ENCODE measurements at regions not wholly inside any gene's neighbourhood (a gene's known extent, or its start where the extent isn't known, plus 50 kb on each side); places are given as distances from the start of the nearest gene placed in this dataset.
"Not testable (repeated sequence)": the region's sequence is repeated elsewhere in the genome, so short reads cannot be mapped to it uniquely, and the experiment has no call there.

DNA sequence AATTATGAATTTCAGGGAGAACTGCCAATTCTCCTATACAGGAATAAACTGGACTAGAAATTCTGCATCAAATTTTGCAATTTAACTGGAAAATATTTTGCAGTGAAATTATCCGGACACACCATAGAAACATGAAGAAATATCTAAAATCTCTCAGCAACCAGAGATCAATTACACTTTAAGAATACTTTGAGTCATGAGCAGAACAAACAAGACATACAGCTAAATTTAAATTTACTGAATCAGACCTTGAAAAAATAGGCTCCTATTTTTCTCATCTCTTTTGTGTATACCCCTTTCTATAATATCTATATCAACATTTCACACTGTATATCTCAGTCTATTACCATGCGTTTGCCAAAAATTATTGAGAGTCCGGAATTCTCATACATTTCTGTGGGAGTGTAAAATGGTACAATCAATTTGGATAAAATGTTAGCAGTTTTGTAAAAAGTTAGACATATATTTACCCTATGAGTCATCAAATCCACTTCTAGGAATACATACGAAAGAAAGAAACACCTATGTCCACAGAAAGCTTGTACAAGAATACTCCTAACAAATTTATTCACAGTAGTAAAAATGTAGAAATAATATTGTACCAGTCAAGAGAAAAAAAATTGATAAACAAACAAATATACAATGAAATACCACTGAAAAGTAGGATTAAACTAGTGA, 593.1 kb upstream of the NECTIN3 start:
- DNase-seq (ENCODE audit: low read depth): no peak

DNA sequence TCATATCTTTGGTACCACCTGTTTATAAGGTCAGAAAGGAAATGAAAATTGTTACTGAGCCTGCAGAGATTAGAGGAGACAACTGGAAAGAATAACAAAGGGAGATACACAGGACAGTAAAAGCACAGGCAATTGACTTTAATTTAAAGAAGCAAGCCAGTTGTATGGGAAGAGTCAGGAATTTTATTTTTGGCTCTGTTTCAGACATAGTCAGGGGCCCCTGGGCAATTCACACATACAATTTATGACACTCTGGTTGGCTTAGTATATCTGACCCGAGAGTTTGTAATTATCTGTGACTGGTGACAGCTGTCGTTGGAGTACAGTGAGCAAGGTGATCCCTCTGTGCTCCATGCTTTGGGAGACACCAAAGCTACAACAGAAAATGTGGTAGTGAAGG, 591.9 kb upstream of the NECTIN3 start:
- no peak for DNase-seq (ENCODE audit: low read depth)

DNA sequence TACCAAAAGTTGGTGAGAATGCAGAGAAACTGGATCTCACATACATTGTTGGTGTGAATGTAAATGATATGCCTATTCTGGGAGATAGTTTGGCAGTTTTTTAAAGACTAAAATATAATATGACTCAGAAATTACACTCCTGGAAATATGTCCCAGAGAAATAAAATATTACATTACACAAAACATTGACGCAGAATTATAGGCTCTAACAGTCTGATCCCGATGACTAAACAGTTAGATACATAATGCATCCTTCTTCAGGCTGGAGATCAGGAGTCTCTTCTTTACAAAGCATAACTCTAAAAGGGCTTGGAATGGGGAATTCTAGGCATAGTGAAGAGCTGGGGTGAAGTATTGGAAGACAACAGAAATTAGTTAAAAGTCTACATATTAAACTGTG, 586.2 kb upstream of the NECTIN3 start:
- no peak for DNase-seq (ENCODE audit: low read depth)

DNA sequence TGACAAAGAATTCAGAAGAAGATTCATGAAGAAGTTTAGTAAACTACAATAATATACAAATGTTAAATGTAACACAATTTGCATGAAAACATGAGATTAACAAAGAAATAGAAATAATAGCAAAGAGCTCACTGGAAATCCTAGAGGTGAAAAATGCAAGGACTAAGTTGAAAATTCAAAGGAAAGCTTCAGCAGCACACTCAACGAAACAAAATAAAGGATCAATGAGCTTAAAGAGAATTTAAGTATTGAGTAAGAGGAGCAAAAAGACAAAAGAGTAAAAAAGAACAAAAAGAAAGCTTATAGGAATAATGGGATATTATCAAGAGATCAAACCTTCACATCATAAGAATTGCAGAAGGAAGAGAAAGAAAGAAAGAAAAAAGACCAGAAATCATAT, 583.8 kb upstream of the NECTIN3 start:
- no peak for DNase-seq (ENCODE audit: low read depth)

DNA sequence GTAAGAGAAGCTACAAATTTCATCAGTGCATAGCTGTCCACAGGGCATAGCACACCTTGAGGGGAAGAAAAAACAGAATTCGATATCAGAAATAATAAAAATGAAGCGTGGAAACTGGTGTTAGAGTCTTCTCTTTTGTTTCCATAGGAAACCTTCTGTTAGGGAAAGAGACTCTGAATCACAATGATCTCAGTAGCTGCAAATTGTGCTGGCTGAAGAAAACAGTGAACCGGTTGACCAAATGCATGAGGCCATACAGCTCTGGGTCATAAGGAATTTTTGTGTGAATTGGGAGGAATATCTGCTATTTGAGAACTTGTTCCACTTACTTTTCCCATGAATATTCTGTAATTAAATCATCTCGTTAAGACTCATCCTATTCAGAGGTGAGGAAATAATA, 580.2 kb upstream of the NECTIN3 start:
- DNase-seq (ENCODE audit: low read depth): no peak

DNA sequence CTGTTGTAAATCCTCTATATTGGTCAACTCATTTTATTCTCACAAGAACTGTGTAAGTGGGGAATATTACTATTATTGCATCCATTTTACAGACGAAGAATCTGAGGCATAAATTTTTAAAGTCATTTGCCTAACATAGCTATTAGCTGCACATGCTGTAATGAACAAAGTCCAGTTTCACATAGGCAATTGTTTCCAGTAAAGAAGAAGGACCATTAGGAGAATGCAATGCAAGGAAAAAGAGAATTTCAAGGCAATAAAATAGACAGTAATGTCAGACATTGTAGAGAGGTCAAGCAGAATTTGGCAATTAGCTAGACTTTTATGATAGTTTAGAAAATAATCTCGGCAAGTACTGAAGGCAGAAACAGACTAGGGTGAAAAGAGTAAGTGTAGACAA, 578.7 kb upstream of the NECTIN3 start:
- no peak for DNase-seq (ENCODE audit: low read depth)

DNA sequence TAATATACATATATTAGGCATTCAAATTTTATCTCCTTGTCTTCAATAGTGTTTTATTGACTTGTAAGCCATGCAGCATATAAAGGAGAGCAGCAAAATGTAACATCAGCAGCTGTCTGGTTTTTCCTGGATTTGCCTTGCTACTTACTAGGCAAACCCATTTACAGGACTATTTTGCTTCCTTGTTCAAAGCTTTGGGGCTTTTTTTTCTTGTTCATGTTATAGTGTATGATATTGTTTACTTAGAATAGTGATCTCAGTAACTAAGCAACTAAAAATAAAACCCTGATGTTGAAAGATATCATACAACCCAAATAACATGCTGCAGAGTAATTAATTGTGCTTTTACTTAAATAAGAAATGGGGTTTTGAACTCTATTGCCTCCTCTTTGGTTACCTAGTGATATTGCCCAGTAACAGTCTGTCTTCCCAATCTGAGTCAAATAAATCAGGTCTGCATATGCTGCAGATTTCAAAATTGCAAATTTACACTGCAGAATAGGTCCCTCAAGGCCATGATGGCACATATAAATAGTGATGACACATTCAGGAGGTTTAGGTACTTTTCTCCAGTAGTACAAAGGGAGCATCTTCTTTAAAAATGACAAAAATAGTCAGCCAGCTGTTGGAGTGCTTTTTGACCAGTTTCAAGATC, 578.1 kb upstream of the NECTIN3 start:
- no peak for DNase-seq (ENCODE audit: low read depth)

DNA sequence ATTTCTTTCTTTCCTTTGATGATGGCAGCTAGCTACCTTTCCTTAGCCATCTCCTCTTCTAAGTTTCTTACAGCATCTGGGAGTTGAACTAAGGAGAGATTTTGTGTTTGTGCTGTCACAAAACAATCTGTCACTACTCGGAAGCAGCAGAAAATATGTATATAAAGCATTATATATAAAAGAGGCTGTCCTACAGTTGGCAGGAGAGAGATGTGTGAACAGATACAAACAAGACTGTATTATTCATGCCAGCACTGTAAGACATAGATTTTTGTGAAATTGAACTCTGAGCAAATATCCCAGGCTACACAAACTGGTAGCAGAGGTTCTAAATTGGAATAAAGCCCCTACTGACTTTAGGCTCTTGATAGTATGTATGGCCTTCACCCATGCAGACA, 577.5 kb upstream of the NECTIN3 start:
- DNase-seq (ENCODE audit: low read depth): no peak

DNA sequence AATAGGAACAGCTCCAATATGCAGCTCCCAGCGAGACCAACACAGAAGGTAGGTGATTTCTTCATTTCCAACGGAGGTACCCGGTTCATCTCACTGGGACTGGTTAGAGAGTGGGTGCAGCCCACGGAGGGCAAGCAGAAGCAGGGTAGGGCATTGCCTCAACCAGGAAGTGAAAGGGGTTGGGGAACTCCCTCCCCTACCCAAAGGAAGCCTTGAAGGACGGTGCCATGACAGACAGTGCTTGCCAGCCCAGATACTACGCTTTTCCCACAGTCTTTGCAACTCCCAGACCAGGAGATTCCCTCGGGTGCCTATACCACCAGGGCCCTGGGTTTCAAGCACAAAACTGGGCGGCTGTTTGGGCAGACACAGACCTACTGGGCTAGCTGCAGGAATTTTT, 576.9 kb upstream of the NECTIN3 start:
- DNase-seq (ENCODE audit: low read depth): no peak

DNA sequence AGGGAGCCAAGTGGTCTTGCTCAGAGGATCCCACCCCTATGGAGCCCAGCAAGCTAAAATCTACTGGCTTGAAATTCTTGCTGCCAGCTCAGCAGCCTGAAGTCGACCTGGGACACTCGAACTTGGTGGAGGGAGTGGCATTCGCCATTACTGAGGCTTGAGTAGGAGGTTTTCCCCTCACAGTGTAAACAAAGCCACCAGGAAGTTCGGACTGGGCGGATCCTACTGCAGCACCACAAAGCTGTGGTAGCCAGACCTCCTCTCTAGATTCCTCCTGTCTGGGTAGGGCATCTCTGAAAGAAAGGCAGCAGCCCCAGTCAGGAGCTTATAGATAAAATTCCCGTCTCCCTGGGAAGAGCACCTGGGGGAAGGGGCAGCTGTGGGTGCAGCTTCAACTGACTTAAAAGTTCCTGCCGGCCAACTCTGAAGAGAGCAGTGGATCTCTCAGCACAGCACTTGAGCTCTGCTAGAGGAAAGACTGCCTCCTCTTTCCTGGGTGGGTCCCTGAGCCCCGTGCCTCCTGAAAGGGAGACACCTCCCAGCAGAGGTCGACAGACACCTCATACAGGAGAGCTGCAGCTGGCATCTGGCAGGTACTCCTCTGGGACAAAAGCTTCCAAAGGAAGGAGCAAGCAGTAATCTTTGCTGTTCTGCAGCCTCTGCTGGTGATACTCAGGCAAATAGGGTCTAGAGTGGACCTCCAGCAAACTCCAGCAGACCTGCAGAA, 576.3 kb upstream of the NECTIN3 start:
- DNase-seq (ENCODE audit: low read depth): no peak

DNA sequence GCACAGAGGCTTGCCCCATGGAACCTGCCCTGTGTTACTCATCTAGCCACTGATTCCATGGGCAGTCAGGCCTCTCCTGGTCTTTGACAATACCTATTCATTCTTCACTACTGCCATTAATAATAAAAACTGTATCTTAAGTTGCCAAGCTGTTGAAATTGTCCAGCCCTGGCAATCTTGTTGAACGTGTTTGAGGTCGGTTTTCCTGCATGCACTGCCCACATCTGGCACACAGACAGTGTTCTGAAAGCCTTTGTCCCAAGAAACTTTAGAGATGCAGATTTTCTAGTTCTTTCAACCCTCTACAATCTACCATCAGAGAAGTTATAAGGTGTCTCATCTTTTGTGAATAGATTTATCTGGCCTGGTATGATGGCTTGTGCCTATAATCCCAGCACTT, 567.2 kb upstream of the NECTIN3 start:
- no peak for DNase-seq (ENCODE audit: low read depth)

DNA sequence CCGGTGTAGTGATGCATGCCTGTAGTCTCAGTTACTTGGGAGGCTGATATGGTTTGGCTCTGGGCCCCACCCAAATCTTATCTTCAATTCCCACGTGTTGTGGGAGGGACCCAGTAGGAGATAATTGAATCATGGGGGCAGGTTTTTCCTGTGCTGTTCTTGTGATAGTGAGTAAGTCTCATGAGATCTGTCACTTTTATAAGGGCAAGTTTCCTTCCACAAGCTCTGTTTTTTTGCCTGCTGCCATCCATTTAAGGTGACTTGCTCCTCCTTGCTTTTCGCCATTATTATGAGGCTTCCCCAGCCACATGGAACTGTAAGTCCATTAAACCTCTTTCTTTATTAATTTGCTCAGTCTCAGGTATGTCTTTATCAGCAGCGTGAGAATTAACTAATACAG, 566.7 kb upstream of the NECTIN3 start:
- DNase-seq (ENCODE audit: low read depth): no peak

DNA sequence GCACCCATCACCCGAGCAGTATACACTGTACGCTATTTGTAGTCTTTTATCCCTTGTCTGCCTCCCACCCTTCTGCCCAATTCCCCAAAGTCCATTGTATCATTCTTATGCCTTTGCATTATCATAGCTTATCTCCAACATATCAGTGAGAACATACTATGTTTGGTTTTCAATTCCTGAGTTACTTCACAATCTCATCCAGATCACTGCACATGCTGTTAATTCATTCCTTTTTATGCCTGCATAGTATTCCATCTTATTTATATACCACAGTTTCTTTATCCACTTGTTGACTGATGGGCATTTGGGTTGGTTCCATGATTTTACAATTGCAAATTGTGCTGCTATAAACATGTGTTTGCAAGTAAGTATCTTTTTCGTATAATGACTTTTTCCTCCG, 564.7 kb upstream of the NECTIN3 start:
- no peak for DNase-seq (ENCODE audit: low read depth)

DNA sequence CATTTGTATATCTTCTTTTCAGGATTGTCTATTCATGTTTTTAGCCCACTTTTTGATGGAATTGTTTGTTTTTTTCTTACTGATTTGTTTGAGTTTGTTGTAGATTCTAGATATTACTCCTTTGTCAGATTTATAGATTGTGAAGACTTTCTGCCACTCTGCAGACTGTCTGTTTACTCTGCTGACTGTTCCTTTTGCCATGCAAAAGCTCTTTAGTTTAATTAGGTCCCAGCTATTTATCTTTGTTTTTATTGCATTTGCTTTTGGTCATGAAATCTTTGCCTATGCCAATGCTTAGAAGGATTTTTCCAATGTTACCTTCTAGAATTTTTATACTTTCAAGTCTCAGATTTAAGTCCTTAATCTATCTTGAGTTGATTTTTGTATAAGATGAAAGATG, 564.0 kb upstream of the NECTIN3 start:
- DNase-seq (ENCODE audit: low read depth): not testable (repeated sequence)

DNA sequence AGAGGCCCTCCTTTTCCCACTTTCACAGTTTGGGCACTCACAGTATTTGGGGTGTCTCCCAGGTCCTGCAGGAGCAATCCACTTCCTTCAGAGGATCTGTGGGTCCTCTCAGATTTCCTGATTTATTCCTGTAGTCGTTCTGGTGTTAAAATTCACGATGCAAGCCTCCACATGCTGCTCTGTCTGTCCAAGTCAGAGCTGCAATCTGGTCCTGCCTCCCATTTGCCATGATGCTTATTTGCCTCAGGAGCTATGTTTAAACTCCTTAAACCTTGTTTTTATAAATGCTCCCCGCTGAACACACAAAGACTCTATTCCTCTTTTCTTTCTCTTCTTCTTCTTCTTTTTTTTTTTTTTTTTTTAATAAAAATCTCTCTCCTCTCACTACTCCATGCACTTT, 558.7 kb upstream of the NECTIN3 start:
- DNase-seq (ENCODE audit: low read depth): no peak

DNA sequence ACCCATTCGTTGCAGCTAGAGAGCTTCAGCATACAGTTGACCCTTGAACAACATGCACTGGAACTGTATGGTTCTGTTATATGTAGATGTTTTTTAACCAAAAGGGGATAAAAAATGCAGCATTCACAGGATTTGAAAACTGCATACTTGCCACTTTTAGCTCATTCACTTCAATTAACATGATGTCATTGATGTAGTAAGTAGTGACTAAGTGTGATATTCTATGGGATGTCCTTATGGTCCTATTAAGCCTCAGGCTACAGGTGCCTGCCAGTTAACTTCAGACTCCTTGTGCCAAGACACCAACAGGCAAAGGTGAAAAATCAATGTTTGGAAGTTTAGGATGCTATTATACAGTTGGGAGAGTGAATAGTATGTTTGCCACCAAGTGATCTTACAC, 553.6 kb upstream of the NECTIN3 start:
- no peak for DNase-seq (ENCODE audit: low read depth)

DNA sequence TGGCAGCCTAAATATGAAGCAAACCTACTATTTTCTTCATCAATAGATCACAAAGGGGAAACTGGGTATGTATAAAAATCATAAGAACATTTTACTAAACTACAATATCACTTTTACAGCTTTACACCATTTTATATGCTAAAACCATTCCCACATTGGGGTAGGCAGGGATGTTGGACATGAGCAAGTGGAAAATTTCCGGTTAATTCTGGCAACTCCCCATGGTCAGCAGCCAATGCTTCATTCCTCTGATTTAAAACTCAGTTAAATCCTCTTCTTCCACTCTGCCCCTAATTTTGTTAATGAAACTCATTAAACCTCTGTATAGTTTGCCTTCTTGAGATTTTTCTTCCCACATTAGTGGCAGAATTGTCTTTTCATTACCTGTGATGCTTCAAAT, 552.5 kb upstream of the NECTIN3 start:
- DNase-seq (ENCODE audit: low read depth): no peak

DNA sequence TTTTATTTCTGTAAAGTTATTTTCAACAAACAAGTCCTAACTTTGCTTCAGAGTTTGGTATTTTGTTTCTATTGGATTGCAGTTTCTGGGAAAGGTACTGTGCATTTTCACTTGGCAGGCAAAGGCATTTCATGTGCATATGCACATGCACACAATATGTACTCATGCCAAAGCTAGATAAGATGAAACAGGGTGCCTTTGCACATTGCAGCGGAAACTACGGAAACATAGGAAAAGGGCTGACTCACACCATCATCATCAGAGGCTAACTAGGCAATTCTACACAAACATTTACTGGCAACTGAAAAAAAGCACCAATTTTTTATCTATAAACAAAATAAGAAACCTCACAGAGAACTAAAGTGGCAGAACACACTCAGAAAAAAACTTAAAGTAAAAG, 550.6 kb upstream of the NECTIN3 start:
- DNase-seq (ENCODE audit: low read depth): no peak

DNA sequence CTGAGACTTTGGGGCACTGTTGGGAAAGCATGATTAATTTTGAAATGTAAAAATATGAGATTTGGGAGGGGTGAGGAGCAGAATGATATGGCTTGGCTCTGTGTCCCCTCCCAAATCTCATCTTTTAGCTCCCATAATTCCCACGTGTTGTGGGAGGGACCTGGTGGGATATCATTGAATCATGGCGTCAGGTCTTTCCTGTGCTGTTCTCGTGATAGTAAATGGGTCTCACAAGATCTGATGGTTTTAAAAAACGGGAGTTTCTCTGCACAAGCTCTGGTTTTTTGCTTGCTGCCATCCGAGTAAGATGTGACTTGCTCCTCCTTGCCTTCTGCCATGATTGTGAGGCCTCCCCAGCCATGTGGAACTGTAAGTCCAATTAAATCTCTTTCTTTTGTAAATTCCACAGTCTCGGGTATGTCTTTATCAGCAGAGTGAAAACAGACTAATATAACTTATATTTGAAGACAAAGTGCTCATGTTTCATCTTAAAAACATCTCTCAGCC, 546.0 kb upstream of the NECTIN3 start:
- DNase-seq (ENCODE audit: low read depth): not testable (repeated sequence)

DNA sequence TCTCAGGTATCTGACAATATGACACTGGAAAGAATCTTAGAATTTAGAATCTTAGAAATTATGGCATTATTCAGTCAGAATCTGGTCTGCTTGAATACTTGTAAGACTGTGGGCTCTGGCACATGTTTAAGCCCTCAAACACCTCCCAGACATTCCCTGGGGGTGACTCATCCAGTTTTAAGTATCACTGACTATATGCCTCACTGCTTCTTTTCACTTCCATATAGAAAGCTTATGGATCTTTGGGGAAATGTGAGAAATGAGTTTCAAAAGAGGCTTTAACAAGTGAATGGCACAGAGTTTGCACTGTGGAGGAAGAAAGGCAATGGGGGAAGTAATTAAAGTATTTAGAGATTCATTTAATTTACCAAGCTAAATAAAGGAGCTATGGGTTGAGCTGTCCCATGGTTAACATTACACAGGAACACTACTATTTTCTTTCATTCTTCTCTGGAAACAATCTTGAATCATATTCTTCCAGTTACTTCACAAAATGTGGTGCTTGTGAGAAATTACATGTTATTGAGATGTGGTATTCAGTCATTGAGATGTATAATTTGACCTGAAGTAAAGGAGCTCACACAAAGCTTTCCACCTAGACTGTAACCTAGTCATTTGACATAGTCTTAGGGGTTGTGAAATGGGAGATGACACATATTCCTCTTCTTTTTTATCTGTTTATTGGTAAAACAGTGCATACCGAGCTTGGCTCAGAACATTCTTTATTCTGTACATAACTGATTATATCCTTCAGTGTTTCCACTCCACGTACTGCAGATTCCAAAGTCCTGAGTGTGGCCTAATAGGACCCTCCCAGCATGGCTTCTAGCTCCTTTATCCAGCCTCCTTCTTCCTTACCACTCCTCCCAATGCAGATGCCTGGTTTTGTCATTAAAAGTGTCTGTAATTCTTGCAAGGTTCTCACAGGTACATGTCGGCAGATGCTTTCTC, 544.6 kb upstream of the NECTIN3 start:
- no peak for DNase-seq (ENCODE audit: low read depth)

DNA sequence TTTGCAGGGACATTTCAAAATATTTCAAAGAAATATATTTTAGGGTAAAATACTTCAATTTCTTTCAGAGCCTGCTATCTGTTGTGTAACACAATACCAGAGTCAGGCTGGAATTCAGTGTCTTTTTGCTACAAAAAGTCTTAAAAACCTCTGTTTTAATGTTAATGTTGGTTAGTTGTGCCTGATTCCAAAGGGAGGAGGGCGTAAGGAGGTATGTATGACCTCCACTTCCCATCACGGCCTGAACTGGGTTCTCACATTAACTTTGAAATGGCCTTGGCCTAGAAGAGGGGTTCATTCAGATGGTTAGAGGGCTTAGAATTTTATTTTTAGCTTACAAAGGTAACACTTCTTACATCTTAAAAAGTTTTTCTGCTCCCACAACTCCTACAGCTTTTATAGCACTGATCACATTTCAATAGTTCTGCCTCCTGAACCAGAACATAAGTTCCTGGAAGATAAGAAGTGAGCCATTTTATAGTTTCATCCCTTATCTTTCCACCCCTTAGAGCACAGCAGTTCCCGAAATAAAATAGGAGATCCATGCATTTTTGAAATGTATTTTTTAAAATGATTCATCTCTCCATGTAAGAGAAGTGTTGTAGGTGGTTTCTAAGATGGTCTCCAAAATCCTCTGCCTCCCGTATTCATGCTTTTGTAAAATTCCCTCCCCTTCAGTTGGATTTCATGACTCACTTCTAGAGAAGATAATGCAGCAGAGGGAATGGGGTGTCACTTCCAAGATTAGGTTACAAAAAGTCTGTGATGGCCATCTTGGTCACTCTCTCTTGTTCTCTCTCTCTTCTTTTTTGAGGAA, 543.1 kb upstream of the NECTIN3 start:
- no peak for DNase-seq (ENCODE audit: low read depth)

Data from stimulated activated CD8-positive, alpha-beta memory T cell treated with anti-CD3 and anti-CD28 coated beads, Interleukin-4, amount 100 ng/mL, for 24 hours (primary cell).